ENCODE measurements at regions not wholly inside any gene's neighbourhood (a gene's known extent, or its start where the extent isn't known, plus 50 kb on each side); places are given as distances from the start of the nearest gene placed in this dataset.

- Mint-ChIP-seq H3K27ac (no peak overlapping the region), H3K27me3 (ENCODE audit: low read depth) (no peaks in the 10 kb centered on the region), H3K9me3 (peaks cover 3% of the 10 kb centered on the region), H3K4me1 (peaks cover 16% of the 10 kb centered on the region), H3K36me3 (ENCODE audit: low read depth) (no peaks in the 10 kb centered on the region), H3K4me3 (no peak overlapping the region)
- TF ChIP-seq CTCF (IDR thresholded peaks at IDR 0.05; ENCODE audit: unreplicated experiment in 3 of 3) = no peak
Measured at GRCh38 chr3:168722091-168722490, 626.4 kb upstream of the GOLIM4 start.

- Mint-ChIP-seq H3K4me3 (no peak overlapping the region), H3K27ac (no peak overlapping the region), H3K9me3 (peaks cover 3% of the 10 kb centered on the region), H3K36me3 (ENCODE audit: low read depth) (peaks cover 3% of the 10 kb centered on the region), H3K4me1 (no peaks in the 10 kb centered on the region), H3K27me3 (ENCODE audit: low read depth) (no peaks in the 10 kb centered on the region)
- no peak for TF ChIP-seq CTCF (IDR thresholded peaks at IDR 0.05; ENCODE audit: unreplicated experiment in 3 of 3)
Measured at GRCh38 chr3:168714609-168715240, 619.0 kb upstream of the GOLIM4 start.

GRCh38 chr3:168709073-168709472 lies 613.3 kb upstream of the GOLIM4 start:
- Mint-ChIP-seq H3K27me3 (ENCODE audit: low read depth) (no peaks in the 10 kb centered on the region), H3K9me3 (no peaks in the 10 kb centered on the region)

GRCh38 chr3:168707900-168708299 lies 612.2 kb upstream of the GOLIM4 start:
- Mint-ChIP-seq H3K9me3 (no peaks in the 10 kb centered on the region), H3K36me3 (ENCODE audit: low read depth) (peaks cover 3% of the 10 kb centered on the region), H3K27me3 (ENCODE audit: low read depth) (no peaks in the 10 kb centered on the region), H3K4me1 (no peaks in the 10 kb centered on the region), H3K27ac (no peak overlapping the region), H3K4me3 (no peak overlapping the region)
- TF ChIP-seq CTCF (IDR thresholded peaks at IDR 0.05; ENCODE audit: unreplicated experiment in 3 of 3) = no peak

More at GRCh38 chr3:168709073-168709472, 613.3 kb upstream of the GOLIM4 start:
- no peak overlapping the region for H3K27ac Mint-ChIP-seq
- H3K4me1 Mint-ChIP-seq = no peaks in the 10 kb centered on the region
- H3K36me3 Mint-ChIP-seq (ENCODE audit: low read depth) = peaks cover 3% of the 10 kb centered on the region
- H3K4me3 Mint-ChIP-seq = no peak overlapping the region
- no peak for TF ChIP-seq CTCF (IDR thresholded peaks at IDR 0.05; ENCODE audit: unreplicated experiment in 3 of 3)

DNA sequence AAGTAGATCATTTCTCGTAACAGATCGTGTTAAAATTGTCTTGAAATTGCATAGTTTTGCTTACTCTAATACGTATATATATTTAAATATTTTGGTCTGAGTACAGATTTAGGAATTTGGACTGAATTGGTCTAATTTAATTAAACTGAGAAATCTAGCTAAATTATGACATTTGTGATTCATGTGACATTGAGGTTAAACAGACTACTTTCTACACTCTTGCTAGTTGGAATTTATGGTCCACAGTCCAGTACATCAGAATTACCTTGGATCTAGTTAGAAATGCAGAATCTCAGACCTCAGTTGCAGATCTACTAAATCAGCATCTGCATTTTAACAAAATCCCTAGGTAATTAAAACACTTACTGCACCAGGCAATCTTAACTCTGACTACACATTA lies 609.7 kb upstream of the GOLIM4 start:
- Mint-ChIP-seq H3K27me3 (ENCODE audit: low read depth) (no peaks in the 10 kb centered on the region), H3K36me3 (ENCODE audit: low read depth) (no peaks in the 10 kb centered on the region), H3K27ac (no peak overlapping the region), H3K4me3 (no peak overlapping the region), H3K4me1 (no peaks in the 10 kb centered on the region), H3K9me3 (peaks cover 3% of the 10 kb centered on the region)
- no peak for TF ChIP-seq CTCF (IDR thresholded peaks at IDR 0.05; ENCODE audit: unreplicated experiment in 3 of 3)

GRCh38 chr3:168696051-168696450 lies 600.3 kb upstream of the GOLIM4 start:
- H3K9me3 Mint-ChIP-seq = peaks cover 8% of the 10 kb centered on the region
- no peak overlapping the region for H3K4me3 Mint-ChIP-seq
- no peak overlapping the region for H3K27ac Mint-ChIP-seq
- no peak for TF ChIP-seq CTCF (IDR thresholded peaks at IDR 0.05; ENCODE audit: unreplicated experiment in 3 of 3)
- no peaks in the 10 kb centered on the region for H3K4me1 Mint-ChIP-seq
- peaks cover 3% of the 10 kb centered on the region for H3K36me3 Mint-ChIP-seq (ENCODE audit: low read depth)
- peaks cover 3% of the 10 kb centered on the region for H3K27me3 Mint-ChIP-seq (ENCODE audit: low read depth)

Data from nephron (organoid).